ENCODE measurements at regions not wholly inside any gene's neighbourhood (a gene's known extent, or its start where the extent isn't known, plus 50 kb on each side); places are given as distances from the start of the nearest gene placed in this dataset.

- H3K9me3 Mint-ChIP-seq, result no peaks in the 10 kb centered on the region
- no peaks in the 10 kb centered on the region for H3K36me3 Mint-ChIP-seq
- ATAC-seq (ENCODE audit: low read depth in 2 of 2), result no peak
- DNase-seq, result no peak
- peaks cover 0 to 10% (median 5%) of the 10 kb centered on the region in 3 donors for H3K27me3 Mint-ChIP-seq
- H3K4me1 Mint-ChIP-seq, result no peaks in the 10 kb centered on the region
- H3K4me3 Mint-ChIP-seq, result no peak overlapping the region
- H3K27ac Mint-ChIP-seq, result no peak overlapping the region
These were observed 325.6 kb upstream of the UMPS start for GRCh38 chr3:124404621-124405020.

- Mint-ChIP-seq H3K4me1 (no peaks in the 10 kb centered on the region), H3K9me3 (peaks cover 0 to 2% (median 0%) of the 10 kb centered on the region in 7 donors), H3K27me3 (peaks cover 0 to 6% (median 5%) of the 10 kb centered on the region in 3 donors), H3K27ac (no peak overlapping the region), H3K4me3 (no peak overlapping the region), H3K36me3 (no peaks in the 10 kb centered on the region)
- ATAC-seq (ENCODE audit: low read depth in 2 of 2), result no peak
- no peak for DNase-seq
These were observed 323.0 kb upstream of the UMPS start for GRCh38 chr3:124407260-124407659.

GRCh38 chr3:124409650-124410275, 320.5 kb upstream of the UMPS start:
- Mint-ChIP-seq H3K4me3 (no peak overlapping the region), H3K27ac (no peak overlapping the region), H3K36me3 (no peaks in the 10 kb centered on the region), H3K27me3 (peaks cover 4 to 5% (median 5%) of the 10 kb centered on the region in 3 donors), H3K9me3 (peaks cover 0 to 2% (median 0%) of the 10 kb centered on the region in 7 donors), H3K4me1 (no peaks in the 10 kb centered on the region)
- DNase-seq (no peak), ATAC-seq (ENCODE audit: low read depth in 2 of 2) (no peak)

- Mint-ChIP-seq H3K36me3 (no peaks in the 10 kb centered on the region), H3K27ac (no peak overlapping the region), H3K4me3 (no peak overlapping the region), H3K4me1 (no peaks in the 10 kb centered on the region), H3K9me3 (peaks cover 0 to 2% (median 0%) of the 10 kb centered on the region in 7 donors), H3K27me3 (peaks cover 4 to 5% (median 5%) of the 10 kb centered on the region in 3 donors)
- ATAC-seq (ENCODE audit: low read depth in 2 of 2) (no peak), DNase-seq (no peak)
These were observed 319.8 kb upstream of the UMPS start for GRCh38 chr3:124410471-124410870.

GRCh38 chr3:124411728-124412127, 318.5 kb upstream of the UMPS start:
- no peak for ATAC-seq (ENCODE audit: low read depth in 2 of 2)
- DNase-seq, result no peak
- Mint-ChIP-seq H3K27ac (no peak overlapping the region), H3K4me3 (no peak overlapping the region), H3K27me3 (peaks cover 0 to 5% (median 5%) of the 10 kb centered on the region in 3 donors), H3K4me1 (no peaks in the 10 kb centered on the region), H3K36me3 (no peaks in the 10 kb centered on the region), H3K9me3 (peaks cover 0 to 2% (median 0%) of the 10 kb centered on the region in 7 donors)

GRCh38 chr3:124412644-124413043, 317.6 kb upstream of the UMPS start:
- ATAC-seq (ENCODE audit: low read depth in 2 of 2) (no peak), DNase-seq (no peak)
- H3K4me3 Mint-ChIP-seq, result no peak overlapping the region
- peaks cover 0 to 5% (median 5%) of the 10 kb centered on the region in 3 donors for H3K27me3 Mint-ChIP-seq
- H3K27ac Mint-ChIP-seq, result no peak overlapping the region
- peaks cover 0 to 2% (median 0%) of the 10 kb centered on the region in 7 donors for H3K9me3 Mint-ChIP-seq
- no peaks in the 10 kb centered on the region for H3K4me1 Mint-ChIP-seq
- H3K36me3 Mint-ChIP-seq, result no peaks in the 10 kb centered on the region

- no peaks in the 10 kb centered on the region for H3K36me3 Mint-ChIP-seq
- no peaks in the 10 kb centered on the region for H3K4me1 Mint-ChIP-seq
- H3K4me3 Mint-ChIP-seq, result no peak overlapping the region
- DNase-seq (no peak), ATAC-seq (ENCODE audit: low read depth in 2 of 2) (no peak)
- no peak overlapping the region for H3K27ac Mint-ChIP-seq
- H3K27me3 Mint-ChIP-seq, result peaks cover 0 to 5% (median 2%) of the 10 kb centered on the region in 3 donors
- peaks cover 0 to 2% (median 0%) of the 10 kb centered on the region in 7 donors for H3K9me3 Mint-ChIP-seq
These were observed 316.9 kb upstream of the UMPS start for GRCh38 chr3:124413393-124413792.

GRCh38 chr3:124413989-124414598, 316.2 kb upstream of the UMPS start:
- peaks cover 0 to 2% (median 0%) of the 10 kb centered on the region in 7 donors for H3K9me3 Mint-ChIP-seq
- no peak overlapping the region for H3K27ac Mint-ChIP-seq

GRCh38 chr3:124415446-124415960, 314.7 kb upstream of the UMPS start:
- Mint-ChIP-seq H3K27me3 (peaks cover 0 to 5% (median 0%) of the 10 kb centered on the region in 3 donors), H3K27ac (no peak overlapping the region), H3K36me3 (no peaks in the 10 kb centered on the region), H3K9me3 (peaks cover 0 to 2% (median 0%) of the 10 kb centered on the region in 7 donors), H3K4me3 (no peak overlapping the region), H3K4me1 (no peaks in the 10 kb centered on the region)
- ATAC-seq (ENCODE audit: low read depth in 2 of 2) (no peak), DNase-seq (no peak)

More at GRCh38 chr3:124413989-124414598, 316.2 kb upstream of the UMPS start:
- Mint-ChIP-seq H3K4me3 (no peak overlapping the region), H3K27me3 (peaks cover 0 to 5% (median 0%) of the 10 kb centered on the region in 3 donors), H3K36me3 (no peaks in the 10 kb centered on the region), H3K4me1 (no peaks in the 10 kb centered on the region)
- ATAC-seq (ENCODE audit: low read depth in 2 of 2) (no peak), DNase-seq (no peak)

GRCh38 chr3:124419303-124419702, 310.9 kb upstream of the UMPS start:
- H3K27me3 Mint-ChIP-seq, result no peaks in the 10 kb centered on the region
- no peaks in the 10 kb centered on the region for H3K4me1 Mint-ChIP-seq
- no peak for DNase-seq
- no peaks in the 10 kb centered on the region for H3K9me3 Mint-ChIP-seq
- H3K27ac Mint-ChIP-seq, result no peak overlapping the region
- no peaks in the 10 kb centered on the region for H3K36me3 Mint-ChIP-seq
- ATAC-seq (ENCODE audit: low read depth in 2 of 2), result no peak
- no peak overlapping the region for H3K4me3 Mint-ChIP-seq

GRCh38 chr3:124420392-124420791, 309.9 kb upstream of the UMPS start:
- Mint-ChIP-seq H3K4me3 (no peak overlapping the region), H3K27ac (no peak overlapping the region), H3K27me3 (no peaks in the 10 kb centered on the region), H3K4me1 (no peaks in the 10 kb centered on the region), H3K36me3 (no peaks in the 10 kb centered on the region), H3K9me3 (no peaks in the 10 kb centered on the region)
- ATAC-seq (ENCODE audit: low read depth in 2 of 2) (no peak), DNase-seq (no peak)

- Mint-ChIP-seq H3K36me3 (no peaks in the 10 kb centered on the region), H3K9me3 (no peaks in the 10 kb centered on the region), H3K27ac (no peak overlapping the region), H3K4me3 (no peak overlapping the region), H3K4me1 (no peaks in the 10 kb centered on the region), H3K27me3 (no peaks in the 10 kb centered on the region)
- no peak for DNase-seq
- no peak for ATAC-seq (ENCODE audit: low read depth in 2 of 2)
These were observed 307.4 kb upstream of the UMPS start for GRCh38 chr3:124422805-124423204.

- H3K27me3 Mint-ChIP-seq, result no peaks in the 10 kb centered on the region
- H3K4me3 Mint-ChIP-seq, result no peak overlapping the region
- DNase-seq (no peak), ATAC-seq (ENCODE audit: low read depth in 2 of 2) (no peak)
- H3K4me1 Mint-ChIP-seq, result no peaks in the 10 kb centered on the region
- no peaks in the 10 kb centered on the region for H3K36me3 Mint-ChIP-seq
- H3K9me3 Mint-ChIP-seq, result no peaks in the 10 kb centered on the region
- H3K27ac Mint-ChIP-seq, result no peak overlapping the region
These were observed 305.9 kb upstream of the UMPS start for GRCh38 chr3:124424396-124424795.

- DNase-seq, result no peak
- no peaks in the 10 kb centered on the region for H3K36me3 Mint-ChIP-seq
- H3K4me1 Mint-ChIP-seq, result peaks cover 0 to 13% (median 8%) of the 10 kb centered on the region in 3 donors
- H3K27me3 Mint-ChIP-seq, result no peaks in the 10 kb centered on the region
- no peak for ATAC-seq (ENCODE audit: low read depth in 2 of 2)
- H3K4me3 Mint-ChIP-seq, result no peak overlapping the region
- H3K27ac Mint-ChIP-seq, result no peak overlapping the region
- no peaks in the 10 kb centered on the region for H3K9me3 Mint-ChIP-seq
These were observed 304.3 kb upstream of the UMPS start for GRCh38 chr3:124425972-124426371.
